ENCODE measurements at regions not wholly inside any gene's neighbourhood (a gene's known extent, or its start where the extent isn't known, plus 50 kb on each side); places are given as distances from the start of the nearest gene placed in this dataset.

DNA sequence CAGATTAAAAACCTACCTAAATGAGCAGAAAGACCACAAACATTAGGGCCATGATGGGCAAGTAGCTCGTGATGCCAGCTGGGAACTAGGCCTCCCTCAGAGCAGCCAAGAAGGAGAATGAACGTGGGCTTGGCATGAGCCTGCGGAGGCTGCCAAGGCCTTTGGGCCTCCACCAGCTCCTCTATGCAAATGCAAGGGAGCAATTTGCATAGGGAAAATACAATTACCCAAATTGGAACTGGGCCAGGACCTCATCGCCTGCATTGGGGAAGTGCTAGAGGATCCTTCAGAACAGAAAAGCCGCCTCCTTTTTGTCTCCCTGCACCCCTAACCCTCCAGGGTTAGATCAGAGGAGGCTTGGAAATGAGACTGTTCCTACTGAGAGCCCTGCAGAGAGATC is 326.4 kb downstream of the SMAD2 start (continued):
- TF ChIP-seq, protein P1, sequence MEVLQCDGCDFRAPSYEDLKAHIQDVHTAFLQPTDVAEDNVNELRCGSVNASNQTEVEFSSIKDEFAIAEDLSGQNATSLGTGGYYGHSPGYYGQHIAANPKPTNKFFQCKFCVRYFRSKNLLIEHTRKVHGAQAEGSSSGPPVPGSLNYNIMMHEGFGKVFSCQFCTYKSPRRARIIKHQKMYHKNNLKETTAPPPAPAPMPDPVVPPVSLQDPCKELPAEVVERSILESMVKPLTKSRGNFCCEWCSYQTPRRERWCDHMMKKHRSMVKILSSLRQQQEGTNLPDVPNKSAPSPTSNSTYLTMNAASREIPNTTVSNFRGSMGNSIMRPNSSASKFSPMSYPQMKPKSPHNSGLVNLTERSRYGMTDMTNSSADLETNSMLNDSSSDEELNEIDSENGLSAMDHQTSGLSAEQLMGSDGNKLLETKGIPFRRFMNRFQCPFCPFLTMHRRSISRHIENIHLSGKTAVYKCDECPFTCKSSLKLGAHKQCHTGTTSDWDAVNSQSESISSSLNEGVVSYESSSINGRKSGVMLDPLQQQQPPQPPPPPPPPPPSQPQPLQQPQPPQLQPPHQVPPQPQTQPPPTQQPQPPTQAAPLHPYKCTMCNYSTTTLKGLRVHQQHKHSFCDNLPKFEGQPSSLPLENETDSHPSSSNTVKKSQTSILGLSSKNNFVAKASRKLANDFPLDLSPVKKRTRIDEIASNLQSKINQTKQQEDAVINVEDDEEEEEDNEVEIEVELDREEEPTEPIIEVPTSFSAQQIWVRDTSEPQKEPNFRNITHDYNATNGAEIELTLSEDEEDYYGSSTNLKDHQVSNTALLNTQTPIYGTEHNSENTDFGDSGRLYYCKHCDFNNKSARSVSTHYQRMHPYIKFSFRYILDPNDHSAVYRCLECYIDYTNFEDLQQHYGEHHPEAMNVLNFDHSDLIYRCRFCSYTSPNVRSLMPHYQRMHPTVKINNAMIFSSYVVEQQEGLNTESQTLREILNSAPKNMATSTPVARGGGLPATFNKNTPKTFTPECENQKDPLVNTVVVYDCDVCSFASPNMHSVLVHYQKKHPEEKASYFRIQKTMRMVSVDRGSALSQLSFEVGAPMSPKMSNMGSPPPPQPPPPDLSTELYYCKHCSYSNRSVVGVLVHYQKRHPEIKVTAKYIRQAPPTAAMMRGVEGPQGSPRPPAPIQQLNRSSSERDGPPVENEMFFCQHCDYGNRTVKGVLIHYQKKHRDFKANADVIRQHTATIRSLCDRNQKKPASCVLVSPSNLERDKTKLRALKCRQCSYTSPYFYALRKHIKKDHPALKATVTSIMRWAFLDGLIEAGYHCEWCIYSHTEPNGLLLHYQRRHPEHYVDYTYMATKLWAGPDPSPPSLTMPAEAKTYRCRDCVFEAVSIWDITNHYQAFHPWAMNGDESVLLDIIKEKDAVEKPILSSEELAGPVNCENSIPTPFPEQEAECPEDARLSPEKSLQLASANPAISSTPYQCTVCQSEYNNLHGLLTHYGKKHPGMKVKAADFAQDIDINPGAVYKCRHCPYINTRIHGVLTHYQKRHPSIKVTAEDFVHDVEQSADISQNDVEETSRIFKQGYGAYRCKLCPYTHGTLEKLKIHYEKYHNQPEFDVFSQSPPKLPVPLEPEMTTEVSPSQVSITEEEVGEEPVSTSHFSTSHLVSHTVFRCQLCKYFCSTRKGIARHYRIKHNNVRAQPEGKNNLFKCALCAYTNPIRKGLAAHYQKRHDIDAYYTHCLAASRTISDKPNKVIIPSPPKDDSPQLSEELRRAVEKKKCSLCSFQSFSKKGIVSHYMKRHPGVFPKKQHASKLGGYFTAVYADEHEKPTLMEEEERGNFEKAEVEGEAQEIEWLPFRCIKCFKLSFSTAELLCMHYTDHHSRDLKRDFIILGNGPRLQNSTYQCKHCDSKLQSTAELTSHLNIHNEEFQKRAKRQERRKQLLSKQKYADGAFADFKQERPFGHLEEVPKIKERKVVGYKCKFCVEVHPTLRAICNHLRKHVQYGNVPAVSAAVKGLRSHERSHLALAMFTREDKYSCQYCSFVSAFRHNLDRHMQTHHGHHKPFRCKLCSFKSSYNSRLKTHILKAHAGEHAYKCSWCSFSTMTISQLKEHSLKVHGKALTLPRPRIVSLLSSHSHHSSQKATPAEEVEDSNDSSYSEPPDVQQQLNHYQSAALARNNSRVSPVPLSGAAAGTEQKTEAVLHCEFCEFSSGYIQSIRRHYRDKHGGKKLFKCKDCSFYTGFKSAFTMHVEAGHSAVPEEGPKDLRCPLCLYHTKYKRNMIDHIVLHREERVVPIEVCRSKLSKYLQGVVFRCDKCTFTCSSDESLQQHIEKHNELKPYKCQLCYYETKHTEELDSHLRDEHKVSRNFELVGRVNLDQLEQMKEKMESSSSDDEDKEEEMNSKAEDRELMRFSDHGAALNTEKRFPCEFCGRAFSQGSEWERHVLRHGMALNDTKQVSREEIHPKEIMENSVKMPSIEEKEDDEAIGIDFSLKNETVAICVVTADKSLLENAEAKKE (CRISPR knock-in tag; IDR thresholded peaks at IDR 0.05): no peak
- TF ChIP-seq JUNB (IDR thresholded peaks at IDR 0.05; ENCODE audit: unreplicated experiment): no peak
- TF ChIP-seq, protein P2, sequence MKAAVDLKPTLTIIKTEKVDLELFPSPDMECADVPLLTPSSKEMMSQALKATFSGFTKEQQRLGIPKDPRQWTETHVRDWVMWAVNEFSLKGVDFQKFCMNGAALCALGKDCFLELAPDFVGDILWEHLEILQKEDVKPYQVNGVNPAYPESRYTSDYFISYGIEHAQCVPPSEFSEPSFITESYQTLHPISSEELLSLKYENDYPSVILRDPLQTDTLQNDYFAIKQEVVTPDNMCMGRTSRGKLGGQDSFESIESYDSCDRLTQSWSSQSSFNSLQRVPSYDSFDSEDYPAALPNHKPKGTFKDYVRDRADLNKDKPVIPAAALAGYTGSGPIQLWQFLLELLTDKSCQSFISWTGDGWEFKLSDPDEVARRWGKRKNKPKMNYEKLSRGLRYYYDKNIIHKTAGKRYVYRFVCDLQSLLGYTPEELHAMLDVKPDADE (IDR thresholded peaks at IDR 0.05): no peak

DNA sequence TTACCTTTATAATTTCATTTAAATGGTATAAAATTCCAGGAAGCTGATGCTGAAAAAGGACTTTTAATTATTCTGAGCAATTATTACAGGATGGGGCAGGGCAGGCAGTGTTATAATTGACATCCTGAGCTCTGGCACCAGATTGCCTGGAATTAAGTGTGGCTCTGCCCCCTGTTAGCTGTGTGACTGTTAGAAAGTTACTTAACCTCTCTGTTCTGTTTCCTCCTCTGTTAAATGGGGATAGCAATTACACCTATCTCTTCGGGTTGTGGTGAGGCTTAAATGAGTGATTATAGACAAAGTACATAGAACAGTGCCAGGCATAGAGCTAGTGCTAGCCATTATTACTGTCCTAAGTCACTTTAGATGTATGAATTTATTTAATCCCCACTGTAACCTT is 327.3 kb downstream of the SMAD2 start:
- Histone ChIP-seq H3K4me3 (no peak overlapping the region), H3F3A (replicated peaks; ENCODE audit: low read depth) (no peaks in the 10 kb centered on the region), H3K27ac (ENCODE audit: low read depth) (no peak overlapping the region), H3K4me1 (ENCODE audit: insufficient read depth) (no peaks in the 10 kb centered on the region), H3K36me3 (ENCODE audit: insufficient read depth) (no peaks in the 10 kb centered on the region), H3K4me2 (no peak overlapping the region), H3K9me2 (ENCODE audit: insufficient read depth) (0 out of 2 replicates have a peak, but pooled peaks cover 5% of the 10 kb centered on the region), H4K20me1 (replicated peaks; ENCODE audit: insufficient read depth) (no peaks in the 10 kb centered on the region), H2AFZ (no peak overlapping the region), H3K27me3 (ENCODE audit: insufficient read depth) (no peaks in the 10 kb centered on the region), H3K79me2 (replicated peaks; ENCODE audit: insufficient read depth) (no peaks in the 10 kb centered on the region)
- H3K27me3 Mint-ChIP-seq (ENCODE audit: insufficient read depth, low read depth, poor library complexity): peaks cover 2% of the 10 kb centered on the region
- DNase-seq (ENCODE audit: low spot score) (no peak), ATAC-seq (no peak)
- H3K36me3 Mint-ChIP-seq (ENCODE audit: low read depth): no peaks in the 10 kb centered on the region; the same call in 2 of the 3 replicates
- no peak overlapping the region for H3K27ac Mint-ChIP-seq
- H3K4me3 Mint-ChIP-seq: no peak overlapping the region
- H3K9me3 Mint-ChIP-seq: no peaks in the 10 kb centered on the region; the same call in 2 of the 3 replicates
- peaks cover 10% of the 10 kb centered on the region for H3K4me1 Mint-ChIP-seq
- TF ChIP-seq, protein P3, sequence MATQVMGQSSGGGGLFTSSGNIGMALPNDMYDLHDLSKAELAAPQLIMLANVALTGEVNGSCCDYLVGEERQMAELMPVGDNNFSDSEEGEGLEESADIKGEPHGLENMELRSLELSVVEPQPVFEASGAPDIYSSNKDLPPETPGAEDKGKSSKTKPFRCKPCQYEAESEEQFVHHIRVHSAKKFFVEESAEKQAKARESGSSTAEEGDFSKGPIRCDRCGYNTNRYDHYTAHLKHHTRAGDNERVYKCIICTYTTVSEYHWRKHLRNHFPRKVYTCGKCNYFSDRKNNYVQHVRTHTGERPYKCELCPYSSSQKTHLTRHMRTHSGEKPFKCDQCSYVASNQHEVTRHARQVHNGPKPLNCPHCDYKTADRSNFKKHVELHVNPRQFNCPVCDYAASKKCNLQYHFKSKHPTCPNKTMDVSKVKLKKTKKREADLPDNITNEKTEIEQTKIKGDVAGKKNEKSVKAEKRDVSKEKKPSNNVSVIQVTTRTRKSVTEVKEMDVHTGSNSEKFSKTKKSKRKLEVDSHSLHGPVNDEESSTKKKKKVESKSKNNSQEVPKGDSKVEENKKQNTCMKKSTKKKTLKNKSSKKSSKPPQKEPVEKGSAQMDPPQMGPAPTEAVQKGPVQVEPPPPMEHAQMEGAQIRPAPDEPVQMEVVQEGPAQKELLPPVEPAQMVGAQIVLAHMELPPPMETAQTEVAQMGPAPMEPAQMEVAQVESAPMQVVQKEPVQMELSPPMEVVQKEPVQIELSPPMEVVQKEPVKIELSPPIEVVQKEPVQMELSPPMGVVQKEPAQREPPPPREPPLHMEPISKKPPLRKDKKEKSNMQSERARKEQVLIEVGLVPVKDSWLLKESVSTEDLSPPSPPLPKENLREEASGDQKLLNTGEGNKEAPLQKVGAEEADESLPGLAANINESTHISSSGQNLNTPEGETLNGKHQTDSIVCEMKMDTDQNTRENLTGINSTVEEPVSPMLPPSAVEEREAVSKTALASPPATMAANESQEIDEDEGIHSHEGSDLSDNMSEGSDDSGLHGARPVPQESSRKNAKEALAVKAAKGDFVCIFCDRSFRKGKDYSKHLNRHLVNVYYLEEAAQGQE (IDR thresholded peaks at IDR 0.05; ENCODE audit: unreplicated experiment): no peak
- no peak for TF ChIP-seq CREB1 (CRISPR knock-in tag; IDR thresholded peaks at IDR 0.05; ENCODE audit: low read depth)
- TF ChIP-seq JUNB (IDR thresholded peaks at IDR 0.05; ENCODE audit: unreplicated experiment): no peak
- no peak for TF ChIP-seq ZNF331 (CRISPR knock-in tag; IDR thresholded peaks at IDR 0.05; ENCODE audit: low read depth)
- TF ChIP-seq, protein P2 (IDR thresholded peaks at IDR 0.05): no peak
- no peak for TF ChIP-seq EZH2 (IDR thresholded peaks at IDR 0.05; ENCODE audit: low read depth, unreplicated experiment)
- TF ChIP-seq POLR2AphosphoS5 (IDR thresholded peaks at IDR 0.05; ENCODE audit: low read depth): no peak
